Activated CD8-positive, alpha-beta memory T cell treated with anti-CD3 and anti-CD28 coated beads for 48 hours (primary cell): ENCODE measurements at regions not wholly inside any gene's neighbourhood (a gene's known extent, or its start where the extent isn't known, plus 50 kb on each side); places are given as distances from the start of the nearest gene placed in this dataset.

Experiments
- DNase-seq, 3 experiments: peaks; one replicate each; pipeline ENCODE4 v3.0.0-alpha.2; 2020; ENCODE audit warnings: low read depth in 2 of 3, low spot score in 2 of 3

DNA sequence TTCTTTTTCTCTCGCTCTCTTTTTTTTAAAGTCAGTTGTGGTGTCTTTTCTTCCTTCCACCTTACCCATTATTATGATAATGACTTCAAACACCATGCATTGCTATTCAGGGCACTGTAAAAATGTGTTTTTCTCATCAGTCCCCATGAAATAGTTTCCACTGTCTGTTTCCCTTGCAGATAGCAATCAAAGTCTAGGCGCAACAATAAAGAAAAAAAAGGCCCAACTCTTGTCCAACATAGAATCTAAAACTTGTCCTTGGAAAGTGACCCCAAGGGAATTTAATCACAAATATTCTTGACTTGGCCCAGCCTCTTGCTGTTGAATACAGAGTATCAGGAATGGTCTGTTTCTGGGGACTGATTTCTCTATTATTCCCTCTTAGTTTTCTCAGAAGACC is 382.5 kb downstream of the PLPP3 start:
- no peak for DNase-seq

DNA sequence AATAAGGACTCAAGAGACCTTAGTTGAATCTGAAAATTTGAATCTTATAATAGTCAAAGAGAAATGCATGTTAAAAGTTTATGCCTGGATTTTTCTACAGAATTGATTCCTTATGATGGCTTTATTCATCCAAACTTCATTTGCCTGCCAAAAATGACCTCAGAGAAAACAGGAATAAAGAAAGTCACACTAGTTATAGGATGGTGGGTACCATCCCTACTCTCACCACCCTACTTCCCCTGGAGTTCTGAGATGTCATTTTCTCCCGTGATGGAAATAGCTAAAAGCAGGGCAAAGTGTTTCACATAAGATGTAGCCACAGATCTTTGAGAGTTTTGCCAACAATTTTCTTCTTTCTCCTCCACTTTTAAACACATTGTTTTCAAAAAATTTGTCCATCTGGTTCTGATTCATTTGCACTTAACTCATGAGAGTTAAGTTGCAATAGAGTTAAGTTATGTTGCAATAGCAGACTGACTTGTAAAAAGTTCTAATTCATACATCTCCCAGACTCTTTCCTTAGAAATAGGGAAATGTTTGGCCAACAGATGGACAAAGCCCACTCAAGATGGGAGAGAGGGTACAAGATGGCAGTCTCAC is 384.6 kb downstream of the PLPP3 start:
- DNase-seq: no peak

DNA sequence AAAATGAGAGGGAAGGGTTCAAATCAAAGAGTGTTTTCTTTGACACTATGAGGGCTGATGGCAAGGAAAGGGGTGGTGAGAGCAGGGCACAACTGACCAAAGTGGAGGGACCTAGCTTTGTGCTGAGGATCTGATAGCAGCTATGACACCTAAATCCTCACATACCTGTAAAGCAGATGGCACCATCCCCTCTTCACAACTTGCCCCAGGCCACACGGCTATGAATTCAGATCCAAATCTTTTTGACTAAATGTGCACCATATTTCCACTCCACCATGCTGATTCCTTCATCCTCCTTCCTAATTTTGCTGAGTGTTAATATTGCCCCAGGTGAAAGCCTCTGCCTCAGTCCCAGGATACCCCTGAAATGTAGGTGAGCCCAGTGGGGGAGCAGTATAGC is 385.7 kb downstream of the PLPP3 start:
- no peak for DNase-seq

DNA sequence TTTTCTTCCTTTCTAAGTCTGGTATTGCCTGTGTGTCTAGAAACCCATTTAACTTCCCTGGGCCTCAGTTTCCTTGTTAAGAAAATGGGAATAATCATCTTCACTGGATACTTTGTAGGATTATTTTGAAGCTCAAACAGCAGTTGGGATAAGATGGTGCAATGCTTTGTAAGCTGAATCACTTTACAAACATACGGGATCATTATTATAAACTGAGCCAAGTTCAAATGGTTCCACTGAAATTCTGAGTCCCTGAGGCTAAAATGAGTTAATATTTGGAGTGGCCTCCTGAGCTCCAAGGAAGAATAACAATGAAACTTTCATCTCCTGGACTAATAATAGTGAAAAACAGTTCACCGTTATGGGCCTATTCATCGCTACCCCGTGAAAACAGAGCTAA is 388.0 kb downstream of the PLPP3 start:
- DNase-seq: no peak

DNA sequence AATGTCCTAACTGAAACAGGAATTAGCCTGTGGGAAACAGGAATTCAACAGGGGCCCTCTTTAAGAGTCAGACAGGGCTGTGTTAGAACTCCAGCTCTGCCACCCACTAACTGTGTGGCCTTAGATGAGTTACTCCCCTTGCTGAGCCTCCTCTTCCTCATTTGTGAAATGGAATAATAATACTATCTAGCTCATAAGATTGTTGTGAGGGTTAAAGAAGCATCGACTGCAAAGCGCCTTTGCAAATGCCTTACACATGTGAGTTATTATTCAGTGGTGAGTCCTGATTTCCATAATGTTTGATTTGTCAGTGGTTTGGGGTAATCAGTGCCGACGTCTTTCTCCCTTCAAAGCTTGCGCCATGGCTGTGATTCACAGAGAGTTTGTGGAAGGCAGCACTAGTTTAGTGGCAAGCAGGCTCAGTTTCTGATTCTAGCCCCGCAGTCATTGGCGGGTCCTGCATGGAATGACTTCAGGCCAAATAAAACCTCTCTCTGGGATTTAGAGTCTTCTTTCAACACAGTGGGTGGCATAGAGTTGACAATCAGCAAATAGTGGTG is 388.5 kb downstream of the PLPP3 start:
- no peak for DNase-seq

DNA sequence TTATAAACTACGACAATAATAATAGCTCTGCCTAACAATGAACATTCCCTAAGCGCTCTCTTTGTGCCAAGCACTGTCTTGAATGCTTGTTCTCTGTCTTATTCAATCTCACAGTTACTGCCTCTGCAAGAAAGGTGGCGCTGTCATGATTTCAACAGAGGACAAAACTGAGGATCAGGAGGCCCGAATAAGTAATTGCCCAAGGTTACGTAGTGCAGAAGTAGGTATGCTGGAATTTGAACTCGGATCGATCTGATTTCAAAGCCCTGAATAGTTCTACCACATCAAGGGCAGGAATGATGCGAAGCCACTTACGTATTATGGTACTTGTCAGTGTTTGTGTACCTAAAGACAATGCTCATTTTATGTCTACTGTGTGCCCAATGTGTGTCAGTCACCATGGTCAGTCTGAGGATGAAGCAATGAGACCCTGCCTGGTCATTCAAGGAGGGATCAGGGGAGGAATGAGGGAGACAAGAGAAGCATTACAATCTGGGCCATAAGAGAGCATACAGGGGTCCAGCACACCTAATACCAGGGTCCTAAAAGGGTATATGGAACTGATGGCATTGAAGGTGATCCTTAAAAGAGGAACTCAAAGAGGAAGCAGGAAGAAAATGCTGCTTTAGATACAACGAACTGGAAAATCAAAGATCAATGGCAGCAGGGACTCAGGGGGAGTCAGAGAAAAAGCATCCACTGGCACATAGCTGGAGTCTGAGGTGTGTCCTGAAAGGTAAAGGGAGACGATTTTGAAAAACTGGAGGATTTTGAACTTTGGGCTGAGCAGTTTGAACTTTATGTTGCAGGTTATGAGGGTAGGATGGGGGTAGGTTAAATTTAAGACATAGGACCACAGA is 389.2 kb downstream of the PLPP3 start:
- no peak for DNase-seq

DNA sequence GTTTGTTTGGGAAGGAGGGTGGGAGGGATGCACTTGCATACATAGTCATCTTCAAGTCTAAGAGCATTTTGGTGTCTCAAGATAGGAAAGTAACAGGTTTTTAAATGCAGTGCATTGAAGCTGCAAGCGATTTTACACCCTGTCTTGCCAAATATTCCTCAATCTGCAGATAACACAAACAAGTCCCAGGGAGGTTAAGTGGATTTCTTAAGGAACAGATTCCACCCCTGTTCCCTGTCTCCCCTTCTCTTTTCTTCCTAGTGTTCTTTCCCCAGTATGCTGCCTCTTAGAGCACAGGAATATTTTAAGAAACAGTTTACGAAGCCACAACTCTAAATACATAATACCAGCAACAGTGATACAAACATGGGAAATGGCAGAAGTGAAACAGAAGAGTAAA is 389.9 kb downstream of the PLPP3 start:
- no peak for DNase-seq

DNA sequence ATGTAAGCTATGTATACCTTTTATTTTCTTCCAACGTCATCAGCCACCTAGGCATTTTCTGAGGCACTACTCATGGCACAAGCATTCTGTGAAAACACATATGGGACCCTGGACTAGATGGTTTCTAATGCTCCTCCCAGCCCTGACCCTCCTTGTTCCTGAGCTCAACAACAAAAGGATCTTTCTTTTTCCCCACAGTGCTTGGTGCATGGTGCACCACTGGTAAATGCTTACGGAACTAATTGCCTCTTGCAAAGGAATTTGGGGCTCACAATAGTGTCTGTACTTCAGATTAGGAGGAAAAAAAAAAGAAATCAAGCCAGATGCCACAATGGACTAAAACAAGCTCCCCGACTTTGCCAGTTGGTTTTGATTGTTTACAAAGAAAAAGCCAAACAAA is 390.5 kb downstream of the PLPP3 start:
- DNase-seq: no peak

DNA sequence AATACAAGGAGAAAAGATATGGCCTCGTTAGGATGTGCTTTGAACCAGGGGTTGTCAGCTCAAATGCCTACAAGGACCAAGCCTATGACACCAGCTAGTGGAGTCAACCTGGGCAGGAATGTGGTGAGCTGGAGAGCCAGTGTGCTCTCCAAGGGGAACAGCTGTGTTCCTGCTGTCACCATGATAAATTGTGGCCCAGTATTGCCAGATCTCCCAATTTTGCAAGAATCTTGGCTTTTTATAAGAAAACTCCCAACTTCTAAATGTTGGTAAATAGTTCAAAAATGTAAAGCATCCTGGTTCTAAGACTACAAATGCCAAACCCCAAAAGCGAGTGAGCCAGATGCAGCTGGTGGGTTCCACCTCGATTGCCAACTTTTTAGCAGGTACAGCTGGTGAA is 391.1 kb downstream of the PLPP3 start:
- DNase-seq: no peak

DNA sequence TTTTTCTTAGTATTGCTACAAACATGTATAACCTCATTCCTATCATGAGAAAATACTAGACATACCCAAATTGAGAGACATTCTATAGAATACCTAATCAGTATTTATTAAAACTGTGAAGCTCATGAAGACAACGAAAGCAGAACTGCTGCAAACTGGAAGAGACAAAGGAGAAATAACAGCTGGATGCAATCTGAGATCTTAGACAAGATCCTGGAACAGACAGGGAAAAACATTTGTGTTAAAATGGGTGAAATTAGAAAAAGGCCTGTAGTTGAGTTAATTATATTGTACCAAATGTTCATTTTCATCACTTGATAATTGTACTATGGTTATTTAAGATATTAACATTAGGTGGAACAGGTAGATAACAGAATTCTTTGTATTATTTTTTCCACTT is 392.0 kb downstream of the PLPP3 start:
- no peak for DNase-seq

DNA sequence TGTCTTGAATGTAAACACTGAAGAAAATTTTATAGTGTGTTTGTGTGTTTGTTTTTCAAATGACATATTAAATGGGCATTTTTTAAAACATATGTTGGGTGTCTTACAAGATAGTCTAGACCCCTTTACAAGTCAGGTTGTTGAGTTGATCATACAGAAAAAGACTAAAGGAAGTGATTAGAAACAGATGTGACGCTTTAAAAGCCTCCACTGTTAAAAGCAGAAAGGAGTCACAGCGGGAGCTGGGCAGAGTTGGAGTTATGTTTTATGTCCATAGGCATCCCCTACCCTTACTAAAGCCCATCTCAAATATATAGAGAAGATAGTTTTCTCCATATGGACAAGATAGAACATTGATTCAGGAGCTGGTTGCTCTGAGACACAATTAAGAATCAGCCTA is 393.9 kb downstream of the PLPP3 start:
- DNase-seq: no peak

DNA sequence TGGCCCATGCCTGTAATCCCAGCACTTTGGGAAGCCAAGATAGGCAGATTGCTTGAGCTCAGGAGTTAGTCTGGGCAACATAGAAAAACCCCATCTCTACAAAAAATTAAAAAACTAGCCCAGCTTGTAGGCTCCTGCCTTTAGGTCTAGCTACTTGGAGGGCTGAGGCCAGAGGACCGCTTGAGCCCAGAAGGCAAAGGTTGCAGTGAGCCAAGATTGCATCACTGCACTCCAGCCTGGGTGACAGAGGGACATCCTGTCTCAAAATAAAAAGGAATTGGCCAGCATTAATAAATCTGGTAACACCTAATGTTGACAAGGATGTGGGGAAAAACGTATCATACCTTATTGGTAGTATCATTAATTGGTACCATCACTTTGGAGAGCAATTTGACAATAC is 396.2 kb downstream of the PLPP3 start:
- DNase-seq: no peak

DNA sequence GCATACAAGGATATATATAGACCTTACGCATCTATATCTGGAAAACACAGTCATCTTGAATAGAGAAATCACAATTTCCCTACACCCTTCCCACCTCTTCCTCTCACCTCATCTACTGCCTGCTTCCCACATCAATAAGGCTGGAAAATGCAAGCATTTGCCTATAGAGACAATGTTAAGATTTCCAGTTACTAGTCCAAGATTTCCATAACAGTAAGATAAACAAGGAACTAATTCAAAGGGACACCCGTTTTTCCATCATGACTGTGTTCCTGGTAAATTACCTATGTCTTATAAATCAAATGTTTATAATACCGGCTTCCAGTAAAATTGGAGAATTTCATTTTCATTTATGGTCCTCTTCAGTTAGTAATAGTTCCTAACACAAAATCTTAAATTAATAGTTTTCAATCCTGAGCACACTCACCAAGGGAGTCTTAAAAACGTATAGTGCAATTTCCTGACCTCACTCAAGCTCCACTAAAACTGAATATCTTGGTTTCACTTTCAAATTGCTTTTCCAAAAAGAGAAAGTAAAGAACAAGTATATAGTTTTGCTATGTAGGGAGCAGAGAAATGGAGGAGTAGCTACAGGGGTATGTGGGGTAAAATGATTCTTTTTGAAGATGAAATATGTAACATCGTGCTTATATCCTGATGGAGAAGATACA is 398.7 kb downstream of the PLPP3 start:
- no peak for DNase-seq

DNA sequence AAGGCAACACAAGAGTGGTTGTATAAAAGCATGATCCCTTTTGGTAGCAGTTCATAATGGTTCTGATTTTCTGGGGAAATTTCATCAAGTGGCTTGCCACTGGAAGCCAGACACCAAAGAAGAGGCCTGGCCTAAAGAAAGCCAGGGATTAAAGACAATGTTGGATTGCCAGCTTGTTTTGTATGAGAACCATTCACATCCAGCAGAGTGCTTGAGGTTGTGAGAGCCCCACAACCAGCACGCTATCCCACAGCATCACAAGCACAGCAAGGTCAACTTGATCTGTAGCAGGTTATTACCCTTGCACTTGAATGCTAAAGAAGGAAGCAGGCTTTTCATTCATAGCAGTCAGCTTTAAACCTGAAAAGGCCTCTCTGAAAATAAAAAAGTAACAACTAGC is 399.8 kb downstream of the PLPP3 start:
- no peak for DNase-seq

DNA sequence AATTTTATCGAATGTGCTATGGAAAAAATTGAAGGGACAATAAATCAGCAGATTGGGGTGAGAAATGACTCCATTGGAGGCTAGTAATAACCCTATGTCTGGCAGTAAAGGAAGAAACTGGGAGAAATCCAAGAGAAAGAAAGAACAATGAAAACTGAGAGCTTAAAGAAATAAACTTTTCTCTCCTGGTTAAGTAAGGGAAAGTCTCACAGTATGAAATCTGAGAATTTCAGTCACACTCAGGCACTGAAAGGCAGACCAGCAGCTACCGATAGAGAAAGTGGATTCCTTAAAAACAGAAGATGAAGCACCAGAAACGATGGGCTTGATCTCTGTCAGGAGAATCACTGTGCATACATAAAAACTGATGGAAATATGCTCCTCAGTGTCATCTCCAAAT is 404.2 kb downstream of the PLPP3 start:
- DNase-seq: no peak

DNA sequence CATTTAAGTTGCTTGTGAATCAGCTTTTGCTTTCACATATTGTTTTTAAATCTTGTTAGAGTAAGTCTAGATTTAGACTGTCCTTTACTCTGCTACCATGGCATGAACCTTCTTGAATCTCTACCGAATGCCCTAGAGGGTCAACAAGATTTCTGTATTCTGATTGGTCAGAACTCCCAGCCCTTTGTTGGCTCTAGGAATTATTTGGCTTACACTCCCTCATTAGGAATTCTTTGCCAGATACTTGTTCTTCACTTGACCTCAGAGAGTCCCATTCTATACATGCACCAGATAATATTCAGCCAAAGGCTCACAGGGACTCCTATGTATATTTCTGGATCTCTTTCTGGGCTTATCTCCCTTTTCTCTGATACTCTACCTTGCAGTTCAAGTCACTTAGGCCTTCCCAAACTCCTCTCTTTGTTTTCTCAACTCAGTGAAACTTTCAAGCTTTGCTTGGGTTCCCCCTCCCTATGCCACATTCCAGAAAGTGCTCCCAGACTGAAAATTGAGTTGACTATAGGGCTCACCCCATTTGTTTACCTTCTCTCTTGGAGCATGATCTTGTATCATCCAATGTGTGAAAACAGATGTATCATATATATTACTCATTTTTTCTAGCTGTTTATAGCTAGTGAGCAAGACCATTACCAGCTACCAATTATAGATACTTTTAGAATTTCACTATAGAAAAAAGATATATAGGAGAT is 405.0 kb downstream of the PLPP3 start:
- no peak for DNase-seq

DNA sequence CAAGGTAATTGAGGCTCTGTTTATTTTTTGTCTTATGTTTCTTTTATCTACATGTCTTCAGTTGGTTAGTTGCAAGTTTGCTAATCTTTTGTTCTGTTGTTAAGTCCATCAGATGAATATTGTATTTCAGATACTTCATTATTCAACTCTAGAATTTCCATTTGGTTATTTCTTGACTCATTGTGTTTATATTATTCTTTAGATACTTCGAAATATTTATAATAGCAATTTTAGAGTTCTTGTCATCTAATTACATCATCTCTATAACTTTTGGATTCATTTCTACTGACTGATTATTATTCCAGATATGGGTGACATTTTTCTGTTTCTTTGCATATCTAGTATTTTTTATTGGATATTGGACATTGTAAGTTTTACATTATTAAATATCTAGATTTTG is 405.6 kb downstream of the PLPP3 start:
- no peak for DNase-seq

DNA sequence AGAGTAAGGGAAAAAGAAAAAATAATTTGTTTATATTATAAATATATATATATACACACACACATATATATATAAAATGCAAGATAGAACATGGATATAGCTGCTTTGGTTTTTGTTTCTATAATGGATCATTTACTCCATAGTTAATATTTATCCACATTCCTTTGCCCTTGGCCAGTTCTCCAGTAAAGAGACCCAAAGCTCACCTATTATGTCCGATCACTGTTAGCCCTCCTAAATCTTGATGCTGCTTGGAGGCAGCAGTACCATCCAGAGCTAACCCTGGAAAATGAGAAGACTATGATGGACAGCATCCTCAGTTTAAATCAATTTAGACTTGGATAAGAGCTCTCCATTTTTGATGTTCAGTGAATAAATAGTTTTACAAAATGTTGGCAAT is 407.7 kb downstream of the PLPP3 start:
- DNase-seq: no peak

DNA sequence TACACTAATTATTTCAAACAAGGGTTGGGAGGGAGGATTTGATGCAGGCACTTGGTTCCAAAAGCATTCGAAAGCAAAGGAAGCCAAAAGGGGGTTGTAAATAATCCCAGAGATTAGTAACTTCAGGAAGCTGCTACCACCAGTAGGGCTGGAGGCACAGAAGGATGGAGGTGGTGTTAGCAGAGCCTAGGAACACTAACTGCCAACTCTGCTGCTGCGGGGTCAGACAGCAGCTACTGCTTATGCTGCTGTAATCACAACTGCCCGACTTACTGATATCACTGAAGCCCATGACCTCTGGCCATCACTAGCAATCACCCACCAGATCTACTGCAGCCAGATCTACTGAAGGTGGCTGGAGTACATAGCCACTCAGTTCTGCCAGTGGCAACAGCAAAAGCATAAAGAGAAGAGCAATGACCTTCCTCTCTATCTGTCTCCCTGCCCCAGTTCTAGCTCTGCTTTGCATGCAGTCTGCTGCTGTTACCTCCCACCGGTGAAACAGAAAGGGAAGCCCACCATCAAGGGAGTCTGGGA is 408.5 kb downstream of the PLPP3 start:
- no peak for DNase-seq

DNA sequence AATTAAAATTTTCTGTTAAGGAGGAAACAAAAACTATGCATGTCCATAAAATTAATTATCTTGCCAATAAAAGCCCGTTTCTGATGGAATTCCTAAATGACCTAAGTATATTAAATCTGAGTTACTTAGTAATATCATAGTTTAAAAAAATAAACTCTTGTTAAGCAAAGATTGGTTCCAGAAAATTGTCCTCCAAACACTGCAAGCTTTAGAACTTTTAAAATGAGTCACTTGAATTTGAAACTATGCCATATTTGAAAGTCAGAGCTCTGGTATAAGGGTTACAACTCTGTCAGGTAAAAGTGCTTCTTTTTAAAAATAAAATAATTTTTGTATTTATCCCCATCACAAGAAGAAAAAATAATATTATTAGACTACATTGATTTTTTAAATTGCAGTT is 409.5 kb downstream of the PLPP3 start:
- DNase-seq: no peak

DNA sequence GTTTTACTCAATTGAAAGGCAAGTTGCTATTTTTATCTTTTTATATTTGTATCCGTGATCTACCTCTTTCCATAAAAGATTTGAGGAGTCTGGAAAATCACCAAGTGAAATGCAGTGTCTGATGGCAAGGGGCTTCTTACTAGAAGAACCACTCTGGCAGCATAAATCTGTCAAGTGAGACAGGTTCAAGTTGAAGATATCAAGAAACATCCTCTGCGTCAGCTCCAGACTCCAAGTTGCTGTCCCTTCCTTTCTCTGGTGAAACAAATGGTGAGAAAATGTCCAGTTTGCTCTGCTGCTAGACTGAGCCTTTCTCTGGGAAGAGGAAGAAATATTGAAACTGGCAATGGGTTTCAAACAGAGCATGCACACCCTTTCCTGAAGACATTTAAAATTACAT is 411.2 kb downstream of the PLPP3 start:
- DNase-seq: no peak
